Calu3 (cell line): ENCODE measurements at regions not wholly inside any gene's neighbourhood (a gene's known extent, or its start where the extent isn't known, plus 50 kb on each side); places are given as distances from the start of the nearest gene placed in this dataset.

Source experiments
- BruUV-seq: library from RNA; stranded (reverse); fragments of 400-500 nt; replicated peaks from 2 replicates; lab custom pipeline; 2021; lab: Mats Ljungman, UMichigan
- CTCF ChIA-PET: fragments of 300-600 bp; sonication (Branson Sonifier 250); formaldehyde crosslinking; loops from one replicate; lab custom pipeline; 2022; ENCODE audit warnings: antibody characterized with exemption; lab: Charles Lee
- DNase-seq: peaks from one replicate; pipeline ENCODE4 v3.0.0; 2022
- H3K27ac Mint-ChIP-seq: one replicate; pipeline ENCODE4 v1.8.0; 2022; ENCODE audit warnings: mixed read lengths; ENCODE audit not compliant: unreplicated experiment
- H3K27me3 Mint-ChIP-seq: one replicate; pipeline ENCODE4 v1.8.0; 2022; ENCODE audit warnings: mixed read lengths; ENCODE audit not compliant: unreplicated experiment
- H3K36me3 Mint-ChIP-seq: one replicate; pipeline ENCODE4 v1.8.0; 2022; ENCODE audit warnings: mild to moderate bottlenecking, moderate library complexity, mixed read lengths; ENCODE audit not compliant: insufficient read depth, unreplicated experiment
- H3K4me1 Mint-ChIP-seq: one replicate; pipeline ENCODE4 v1.8.0; 2022; ENCODE audit warnings: mild to moderate bottlenecking, low read depth, mixed read lengths; ENCODE audit not compliant: unreplicated experiment
- H3K4me3 Mint-ChIP-seq: one replicate; pipeline ENCODE4 v1.8.0; 2022; ENCODE audit warnings: mild to moderate bottlenecking, low read depth, moderate library complexity, mixed read lengths; ENCODE audit not compliant: unreplicated experiment
- H3K9me3 Mint-ChIP-seq: one replicate; pipeline ENCODE4 v1.8.0; 2022; ENCODE audit warnings: low read depth, mixed read lengths; ENCODE audit not compliant: unreplicated experiment
- CTCF ChIP-seq: fragments of 200-600 bp; IDR thresholded peaks from one replicate; pipeline ENCODE4 v1.8.0; 2022; ENCODE audit warnings: antibody characterized with exemption; ENCODE audit not compliant: unreplicated experiment
- intact Hi-C: fragments of 100-400 bp; cut with micrococcal nuclease; formaldehyde crosslinking; loops from one replicate; pipeline ENCODE4 v1.10.0; 2022; ENCODE audit not compliant: unreplicated experiment

- CTCF ChIA-PET: no interaction called here
- H3K4me1 Mint-ChIP-seq: no peaks in the 10 kb centered on the region
- BruUV-seq: no TSS peak
- H3K9me3 Mint-ChIP-seq: peaks cover 2% of the 10 kb centered on the region
- no peak overlapping the region for H3K27ac Mint-ChIP-seq
- no peaks in the 10 kb centered on the region for H3K27me3 Mint-ChIP-seq
- no peak for TF ChIP-seq CTCF
- no peak for DNase-seq
- H3K36me3 Mint-ChIP-seq: no peaks in the 10 kb centered on the region
- H3K4me3 Mint-ChIP-seq: no peak overlapping the region
- intact Hi-C loops: no loop called here
Observed at GRCh38 chr2:14316594-14316993, 315.9 kb upstream of the LRATD1 start.

GRCh38 chr2:14321357-14321756 lies 311.2 kb upstream of the LRATD1 start:
- Mint-ChIP-seq H3K4me3 (no peak overlapping the region), H3K27ac (no peak overlapping the region), H3K4me1 (no peaks in the 10 kb centered on the region), H3K9me3 (no peaks in the 10 kb centered on the region), H3K27me3 (no peaks in the 10 kb centered on the region), H3K36me3 (no peaks in the 10 kb centered on the region)
- no peak for TF ChIP-seq CTCF
- no peak for DNase-seq
- intact Hi-C loops: no loop called here
- no TSS peak for BruUV-seq
- CTCF ChIA-PET: no interaction called here

GRCh38 chr2:14322306-14322705 lies 310.2 kb upstream of the LRATD1 start:
- no peaks in the 10 kb centered on the region for H3K9me3 Mint-ChIP-seq
- H3K27me3 Mint-ChIP-seq: no peaks in the 10 kb centered on the region
- no peak for TF ChIP-seq CTCF
- H3K4me1 Mint-ChIP-seq: no peaks in the 10 kb centered on the region
- no peak for DNase-seq
- no peak overlapping the region for H3K4me3 Mint-ChIP-seq
- CTCF ChIA-PET: no interaction called here
- H3K27ac Mint-ChIP-seq: no peak overlapping the region
- no peaks in the 10 kb centered on the region for H3K36me3 Mint-ChIP-seq
- BruUV-seq: no TSS peak
- intact Hi-C loops: no loop called here

- BruUV-seq: no TSS peak
- H3K4me1 Mint-ChIP-seq: no peaks in the 10 kb centered on the region
- DNase-seq: no peak
- H3K27ac Mint-ChIP-seq: no peak overlapping the region
- TF ChIP-seq CTCF: no peak
- CTCF ChIA-PET: no interaction called here
- peaks cover 6% of the 10 kb centered on the region for H3K9me3 Mint-ChIP-seq
- no peak overlapping the region for H3K4me3 Mint-ChIP-seq
- H3K36me3 Mint-ChIP-seq: no peaks in the 10 kb centered on the region
- no peaks in the 10 kb centered on the region for H3K27me3 Mint-ChIP-seq
- intact Hi-C loops: no loop called here
Observed at GRCh38 chr2:14324308-14324707, 308.2 kb upstream of the LRATD1 start.
